Skeletal muscle cell (primary cell): ENCODE measurements at regions not wholly inside any gene's neighbourhood (a gene's known extent, or its start where the extent isn't known, plus 50 kb on each side); places are given as distances from the start of the nearest gene placed in this dataset.

Experiments
- DNase-seq: peaks from one replicate; pipeline ENCODE4 v3.0.0-alpha.2; 2010; ENCODE audit warnings: low read depth
- H3K4me3 ChIP-seq: 2 replicates; pipeline ENCODE4 v1.5.1; 2011; ENCODE audit warnings: low read depth, mild to moderate bottlenecking, control low read depth, low read length, moderate library complexity

DNA sequence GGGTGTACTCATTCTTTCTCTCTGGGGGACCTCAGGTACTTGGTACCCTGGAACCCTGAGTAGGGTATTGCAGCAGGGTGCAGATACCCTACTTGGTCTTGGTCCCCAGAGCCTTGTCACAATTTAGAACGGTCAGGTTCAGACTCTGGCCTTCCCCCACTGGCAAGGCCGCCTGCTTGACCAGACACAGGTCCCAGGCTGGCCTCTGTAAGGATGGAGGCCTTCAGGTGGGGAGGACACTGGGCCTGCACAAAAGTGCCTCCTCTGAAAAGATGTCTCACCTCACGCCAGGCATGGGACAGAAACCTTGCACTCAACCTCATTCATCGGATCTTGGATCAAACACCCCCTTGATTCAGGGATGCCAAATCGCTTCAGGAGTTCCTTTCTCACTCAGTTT, 158.4 kb downstream of the KLF13 start:
- no peak for DNase-seq
- no peak overlapping the region for H3K4me3 ChIP-seq

DNA sequence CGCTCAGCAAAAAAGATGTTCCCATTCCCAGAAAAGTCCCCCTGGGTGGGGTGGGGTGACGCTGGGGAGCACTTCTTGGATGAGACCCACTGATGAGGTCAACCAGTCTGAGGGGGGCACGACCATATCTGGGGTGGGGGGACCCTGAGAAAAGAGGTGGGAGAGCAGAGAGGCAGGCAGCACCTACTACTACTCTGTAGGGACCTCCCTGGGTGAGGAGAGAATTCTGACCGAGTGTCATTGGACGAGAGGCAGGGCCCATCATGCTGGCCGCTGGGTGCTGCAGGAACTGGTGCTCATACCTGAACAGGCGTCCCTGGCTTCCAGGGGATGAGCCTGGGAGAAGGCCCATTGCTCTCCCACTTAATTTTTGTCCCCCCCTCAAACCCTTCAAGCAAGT, 158.8 kb downstream of the KLF13 start:
- DNase-seq, result no peak
- no peak overlapping the region for H3K4me3 ChIP-seq

DNA sequence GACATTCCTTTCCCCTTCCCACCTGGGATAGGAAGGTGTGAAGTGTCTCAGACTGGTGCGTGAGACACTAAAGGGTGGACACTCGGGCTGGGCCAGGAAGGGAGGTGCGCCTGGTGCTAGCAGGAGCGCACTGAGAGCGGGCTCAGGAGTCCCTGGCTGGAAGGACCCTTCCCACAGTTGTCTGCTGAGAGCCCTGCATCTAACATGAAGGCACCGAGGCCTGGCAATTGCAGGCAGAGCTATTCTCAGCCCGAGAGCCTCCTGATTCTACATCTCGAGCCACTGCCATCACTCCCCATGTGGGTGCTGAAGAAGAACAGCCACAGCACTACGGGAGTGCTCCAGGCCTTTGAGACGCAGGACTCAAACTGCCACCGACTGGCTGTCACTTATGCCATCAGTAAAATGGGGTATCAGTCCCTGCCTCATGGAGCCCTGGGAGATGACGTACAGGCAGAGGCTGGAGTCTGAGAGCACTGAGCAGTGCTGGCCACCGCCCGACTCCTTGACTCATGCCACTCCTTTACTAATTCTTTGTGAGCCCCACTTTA, 159.4 kb downstream of the KLF13 start:
- no peak for DNase-seq

DNA sequence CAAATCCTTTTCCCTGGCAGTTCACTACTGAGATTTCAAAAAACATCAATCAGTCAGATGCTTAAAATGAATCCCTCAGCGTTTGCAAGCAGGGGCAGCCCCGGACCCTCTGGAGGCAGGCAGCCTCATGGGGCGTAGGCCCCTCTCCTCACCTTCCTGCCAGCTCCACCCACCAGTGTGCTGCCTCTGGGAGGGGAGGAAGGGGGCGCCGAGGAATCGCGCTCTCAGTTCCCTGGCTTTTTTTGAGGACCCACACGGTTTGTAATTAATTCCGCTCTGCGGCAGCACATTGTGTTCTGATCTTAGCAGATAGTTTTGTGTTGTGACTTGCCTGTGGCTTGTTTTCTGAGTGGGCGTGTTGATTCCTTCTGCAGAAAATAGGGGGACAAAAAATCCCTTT, 159.9 kb downstream of the KLF13 start:
- DNase-seq, result no peak

More for the DNA sequence above, 159.4 kb downstream of the KLF13 start:
- no peak overlapping the region for H3K4me3 ChIP-seq

DNA sequence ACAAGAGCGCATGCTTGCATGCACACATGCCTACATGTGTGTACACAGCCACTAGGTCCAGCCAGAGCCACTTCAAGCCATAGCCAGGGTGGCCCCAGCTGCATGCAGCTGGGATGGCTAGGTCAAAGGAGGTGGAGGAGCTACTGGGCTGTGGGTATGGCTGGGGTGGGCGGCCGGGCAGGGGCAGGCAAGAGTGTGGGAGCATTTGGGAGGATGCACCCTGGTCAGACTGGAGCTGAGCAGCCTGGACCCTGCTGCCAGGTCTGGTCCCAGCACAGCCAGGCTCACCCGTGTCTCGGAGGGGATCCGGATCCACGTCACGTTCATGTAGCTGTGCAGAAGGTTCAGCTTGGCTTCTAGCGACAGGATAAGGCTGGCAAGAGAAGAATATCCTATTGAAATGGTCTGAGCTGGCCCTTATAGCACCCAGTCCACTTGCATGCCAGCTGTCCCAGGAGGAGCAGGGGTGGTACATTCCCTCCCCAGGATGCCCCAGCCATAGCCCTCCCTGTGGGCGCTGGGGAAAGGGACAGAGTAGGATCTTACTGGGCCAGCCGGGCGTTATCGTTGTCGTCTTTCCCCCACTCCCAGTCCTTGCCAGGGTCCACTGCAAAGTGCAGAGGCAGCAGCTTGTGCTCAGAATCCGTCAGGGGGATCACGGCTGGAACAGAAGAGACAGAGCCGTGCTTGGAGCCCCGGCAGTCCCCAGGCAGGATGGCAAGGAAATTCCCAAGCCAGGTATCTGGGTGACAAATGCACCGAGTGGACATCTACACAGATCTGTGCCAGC, 160.5 kb downstream of the KLF13 start:
- no peak overlapping the region for H3K4me3 ChIP-seq

More for the DNA sequence above, 159.9 kb downstream of the KLF13 start:
- no peak overlapping the region for H3K4me3 ChIP-seq

DNA sequence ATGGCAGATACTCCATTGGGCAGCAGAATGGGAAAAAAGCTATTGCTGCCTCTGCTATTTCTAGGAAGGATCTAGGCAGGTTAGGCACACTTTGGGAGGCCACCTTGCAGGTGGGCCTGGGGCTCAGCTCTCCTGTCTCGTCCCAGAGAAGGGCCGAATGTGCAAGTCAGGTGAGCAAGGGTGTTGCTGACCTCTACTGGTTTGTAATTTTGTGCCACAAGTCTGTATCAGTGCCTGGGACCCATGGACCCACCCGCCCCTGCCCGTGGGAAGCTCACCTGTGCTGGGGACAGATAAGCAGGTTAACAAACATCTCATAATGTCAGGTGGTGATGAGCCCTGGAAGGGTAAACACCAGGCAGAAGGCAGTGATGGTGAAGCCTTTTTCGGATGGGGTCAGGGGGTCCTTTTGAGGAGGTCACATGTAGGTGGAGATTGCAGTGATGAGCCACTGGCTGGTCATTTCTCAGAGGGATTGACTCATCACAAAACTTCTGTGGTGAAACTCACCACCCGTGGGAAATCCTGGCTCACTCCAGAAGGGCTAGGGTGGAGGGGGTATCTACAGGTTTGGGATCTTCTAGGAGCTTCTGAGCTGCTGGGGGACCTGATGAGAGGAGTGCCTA, 161.3 kb downstream of the KLF13 start:
- no peak overlapping the region for H3K4me3 ChIP-seq
- DNase-seq, result no peak

More for the DNA sequence above, 160.5 kb downstream of the KLF13 start:
- no peak for DNase-seq

DNA sequence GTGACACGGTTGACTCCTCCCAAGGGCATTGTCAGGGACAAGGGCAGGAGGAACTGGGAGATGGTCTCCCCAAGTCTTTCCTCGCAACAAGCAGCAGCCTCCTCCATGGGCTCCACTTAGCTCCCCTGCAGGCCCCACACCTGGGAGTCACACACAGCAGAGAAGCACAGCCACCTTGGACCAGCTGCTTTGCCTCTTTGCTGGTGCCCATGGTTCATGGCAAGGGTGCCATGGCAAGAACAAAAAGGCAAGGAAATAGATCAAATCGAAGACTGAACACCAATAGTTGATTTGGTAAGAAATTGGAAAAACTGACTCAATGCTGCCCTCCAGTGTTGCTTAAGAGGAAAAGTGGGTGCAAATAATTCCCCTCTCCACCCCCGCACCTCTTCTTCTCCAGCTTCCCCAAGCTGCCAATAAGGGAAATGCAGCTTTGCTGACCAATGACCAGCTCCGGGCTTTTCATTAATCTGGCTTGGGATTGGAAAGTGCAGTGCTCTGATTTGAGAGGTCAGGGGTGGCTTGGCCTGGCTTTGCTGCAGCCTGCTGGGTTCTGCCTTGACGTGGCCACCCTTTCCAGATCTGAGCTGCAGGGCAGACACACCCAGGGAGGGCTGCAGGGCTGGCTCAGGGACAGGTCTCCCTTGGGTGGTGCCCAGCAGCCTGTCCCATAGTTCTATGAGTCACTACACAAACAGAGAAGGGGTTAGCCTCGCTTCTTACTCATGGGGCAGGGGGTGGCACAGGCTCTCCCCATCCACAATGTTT, 162.0 kb downstream of the KLF13 start:
- no peak overlapping the region for H3K4me3 ChIP-seq
- peak; percentile 73 for DNase-seq

DNA sequence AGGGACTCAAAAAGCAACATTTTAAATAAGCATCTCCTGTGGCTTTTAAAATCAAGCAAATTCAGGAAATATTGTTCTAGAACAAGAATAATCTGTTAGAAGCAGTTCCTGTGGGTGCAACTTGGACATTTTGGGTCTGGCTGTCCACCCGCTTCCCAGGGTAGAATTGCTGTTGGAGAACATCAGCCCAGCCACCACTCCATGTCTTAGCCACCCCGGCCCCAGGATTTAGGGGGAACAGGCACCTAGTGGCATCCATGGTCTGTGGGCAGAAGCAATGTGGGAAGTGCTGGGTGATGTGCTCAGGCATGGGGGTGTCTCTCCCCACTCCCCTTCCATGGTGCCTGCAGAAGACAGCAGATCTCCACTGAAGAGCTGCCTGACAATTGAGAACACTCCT, 162.6 kb downstream of the KLF13 start:
- no peak overlapping the region for H3K4me3 ChIP-seq
- DNase-seq, result no peak

DNA sequence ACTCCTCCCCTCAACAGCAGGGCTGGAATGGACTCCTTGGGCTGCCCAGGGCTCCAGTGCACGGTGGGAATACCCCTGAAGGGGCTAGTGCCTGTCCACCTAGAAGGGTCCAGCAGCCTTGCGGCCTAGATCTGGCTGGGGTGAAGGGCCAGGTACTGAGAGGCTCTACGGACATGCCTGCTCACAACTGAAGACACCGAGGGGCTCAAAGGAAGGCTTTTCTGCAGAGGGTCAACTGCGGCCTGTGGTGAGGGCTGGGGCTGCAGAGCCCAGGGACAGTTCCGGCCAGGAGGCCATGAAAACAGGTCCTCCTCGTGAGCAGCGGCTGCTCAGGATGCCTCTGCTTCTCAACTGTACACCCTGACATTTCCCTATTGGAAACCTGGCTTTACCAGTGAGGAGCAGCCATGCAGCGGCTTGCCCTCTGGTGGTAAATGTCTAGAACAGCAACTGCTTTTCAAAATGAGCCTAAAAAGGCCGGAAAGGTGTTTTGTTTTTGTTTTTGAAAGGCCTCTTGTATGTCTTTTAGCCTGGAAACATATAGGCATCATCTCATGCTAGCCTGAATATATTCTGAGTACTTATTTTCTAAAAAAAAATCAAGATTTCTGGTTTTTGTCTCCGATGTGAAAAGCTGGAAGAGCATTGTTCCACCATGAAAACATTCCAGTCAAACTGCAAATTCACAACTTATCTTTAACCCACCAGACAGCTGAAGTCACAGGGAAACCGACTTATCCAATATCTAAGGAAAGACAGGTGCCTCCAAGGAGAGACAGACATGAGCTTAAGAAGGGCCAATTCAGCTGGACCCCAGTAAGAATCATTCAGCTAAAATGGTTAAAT, 163.4 kb downstream of the KLF13 start:
- no peak for DNase-seq

DNA sequence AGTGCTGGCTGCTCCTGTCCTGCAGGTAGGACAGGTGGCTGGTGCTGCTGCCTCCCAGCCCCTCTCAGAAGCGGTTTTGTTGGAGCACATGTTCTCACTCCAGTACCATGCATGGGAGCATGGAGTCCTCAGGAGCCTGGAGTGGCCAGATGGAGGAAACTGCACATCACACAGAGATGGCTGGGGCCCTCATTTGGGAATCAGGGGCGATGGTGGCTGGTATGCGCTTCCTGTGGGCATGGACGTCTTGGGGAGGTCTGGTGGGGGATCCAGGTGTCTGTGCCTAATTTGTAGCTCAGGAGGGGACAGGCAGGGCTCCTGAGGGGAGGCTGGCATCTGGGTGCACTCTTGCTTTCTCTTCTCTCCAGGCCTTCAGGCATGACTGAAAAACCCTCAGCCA, 168.2 kb downstream of the KLF13 start:
- no peak for DNase-seq
- H3K4me3 ChIP-seq, result no peak overlapping the region

More for the DNA sequence above, 163.4 kb downstream of the KLF13 start:
- no peak overlapping the region for H3K4me3 ChIP-seq

DNA sequence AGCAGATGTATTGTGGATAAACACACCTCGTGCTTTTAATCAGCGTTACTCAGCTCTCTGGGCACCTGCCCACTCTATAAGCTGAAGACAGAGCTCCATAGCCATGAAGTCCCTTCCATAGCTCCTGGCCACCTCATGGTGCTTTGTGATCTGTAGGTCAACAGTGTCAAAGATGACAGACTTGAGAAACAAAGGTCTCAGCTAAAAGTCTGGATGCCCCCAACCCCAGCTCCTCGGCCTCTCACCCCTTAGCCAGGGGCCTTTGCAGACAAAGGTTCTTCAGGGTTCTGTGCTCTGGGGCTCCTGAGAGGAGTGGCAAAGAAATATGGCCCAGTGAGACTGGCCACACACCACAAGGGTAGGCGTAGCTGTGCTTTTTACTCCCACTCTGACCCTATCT, 168.6 kb downstream of the KLF13 start:
- DNase-seq, result no peak
- H3K4me3 ChIP-seq, result no peak overlapping the region

DNA sequence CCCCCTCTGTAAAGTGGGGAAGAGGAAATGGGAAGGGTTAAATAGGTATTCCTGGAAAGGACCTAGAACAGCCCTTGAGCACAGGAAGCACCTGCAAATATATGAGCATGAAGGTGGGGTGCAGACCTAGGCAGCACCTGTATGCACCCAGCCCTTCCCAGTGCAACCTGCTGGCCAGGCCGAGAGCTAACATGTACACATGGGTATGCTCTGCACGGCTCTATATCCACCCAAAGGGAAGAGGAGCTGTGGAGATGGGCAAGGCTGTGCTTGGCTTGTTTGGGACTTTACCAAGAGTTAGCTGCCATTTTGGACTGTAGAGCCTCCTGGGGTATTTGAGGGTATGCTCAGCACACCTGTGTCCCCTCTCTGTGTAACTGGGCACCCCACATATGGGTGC, 171.2 kb downstream of the KLF13 start:
- H3K4me3 ChIP-seq, result no peak overlapping the region
- no peak for DNase-seq

DNA sequence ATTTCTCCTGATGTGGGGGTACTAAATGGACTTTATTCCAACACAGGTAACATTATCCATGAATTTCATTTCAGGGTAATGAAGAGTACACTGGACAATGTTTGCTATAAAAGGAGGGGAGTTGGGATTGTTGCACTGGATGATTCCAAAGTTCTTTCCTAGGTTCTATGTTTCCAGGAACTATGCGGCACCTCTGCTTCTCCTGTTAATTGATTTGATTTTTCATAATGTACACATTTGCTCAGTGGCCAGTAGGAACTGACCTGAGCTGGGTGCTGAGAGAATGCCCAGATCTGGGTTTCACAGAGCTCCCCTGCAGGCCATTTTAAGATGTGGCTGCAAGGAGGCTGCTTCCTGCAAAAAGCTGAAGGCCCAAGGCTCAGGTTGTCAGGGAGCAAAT, 171.7 kb downstream of the KLF13 start:
- DNase-seq, result no peak
- H3K4me3 ChIP-seq, result no peak overlapping the region

DNA sequence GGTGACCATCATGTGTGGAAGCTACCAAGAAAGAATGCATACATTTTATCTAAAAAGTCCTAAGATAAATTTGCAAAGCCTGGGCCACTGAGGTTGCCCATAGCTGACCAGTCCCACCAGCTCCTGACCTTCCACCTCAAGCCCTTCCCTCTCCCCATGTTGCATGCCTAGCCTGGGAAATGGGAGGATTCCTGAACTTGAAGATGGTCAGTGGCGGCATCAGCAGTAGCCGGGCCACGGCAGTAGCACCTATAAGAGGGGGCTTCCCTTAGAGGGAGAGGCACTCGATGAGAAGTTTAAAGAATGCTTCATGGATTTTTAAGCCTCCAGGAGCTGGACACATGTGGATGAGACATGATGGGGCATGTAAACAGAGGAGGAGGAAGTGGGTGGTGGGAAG, 172.1 kb downstream of the KLF13 start:
- H3K4me3 ChIP-seq, result no peak overlapping the region
- no peak for DNase-seq

DNA sequence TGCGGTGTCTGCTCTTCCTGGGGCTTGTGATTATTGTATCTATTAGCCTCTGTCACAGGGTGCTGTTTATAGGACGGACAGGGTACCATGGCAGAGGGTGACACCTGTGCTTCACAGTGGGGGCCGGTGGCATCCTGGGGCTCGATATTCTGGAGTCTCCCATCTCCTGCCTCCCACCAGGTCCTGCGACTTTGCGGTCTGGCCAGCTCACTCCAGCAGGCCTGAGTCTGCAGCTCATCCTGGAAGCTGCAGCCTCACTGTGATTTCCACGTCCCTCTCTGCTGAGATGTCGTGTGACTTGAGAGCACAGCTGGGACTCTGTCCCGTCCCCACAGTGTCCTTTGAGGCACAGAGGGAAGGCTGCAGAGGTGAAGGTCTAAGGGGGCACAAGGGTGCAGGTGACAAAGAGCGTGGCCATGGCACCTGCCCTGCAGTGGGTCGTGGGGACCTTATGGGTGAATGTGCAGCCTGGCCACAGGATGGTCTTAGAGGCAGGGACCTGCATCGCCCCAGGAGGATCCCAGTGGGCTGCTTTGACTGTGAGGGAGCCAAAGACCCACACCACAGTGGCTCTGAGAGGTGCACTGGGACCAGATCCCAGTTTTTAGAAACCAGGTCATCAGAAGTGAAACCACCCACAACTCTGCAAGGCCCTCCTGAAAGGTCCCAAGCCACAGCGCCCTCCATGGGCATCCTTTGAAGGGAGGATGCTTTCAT, 172.8 kb downstream of the KLF13 start:
- H3K4me3 ChIP-seq, result no peak overlapping the region
- DNase-seq, result no peak

DNA sequence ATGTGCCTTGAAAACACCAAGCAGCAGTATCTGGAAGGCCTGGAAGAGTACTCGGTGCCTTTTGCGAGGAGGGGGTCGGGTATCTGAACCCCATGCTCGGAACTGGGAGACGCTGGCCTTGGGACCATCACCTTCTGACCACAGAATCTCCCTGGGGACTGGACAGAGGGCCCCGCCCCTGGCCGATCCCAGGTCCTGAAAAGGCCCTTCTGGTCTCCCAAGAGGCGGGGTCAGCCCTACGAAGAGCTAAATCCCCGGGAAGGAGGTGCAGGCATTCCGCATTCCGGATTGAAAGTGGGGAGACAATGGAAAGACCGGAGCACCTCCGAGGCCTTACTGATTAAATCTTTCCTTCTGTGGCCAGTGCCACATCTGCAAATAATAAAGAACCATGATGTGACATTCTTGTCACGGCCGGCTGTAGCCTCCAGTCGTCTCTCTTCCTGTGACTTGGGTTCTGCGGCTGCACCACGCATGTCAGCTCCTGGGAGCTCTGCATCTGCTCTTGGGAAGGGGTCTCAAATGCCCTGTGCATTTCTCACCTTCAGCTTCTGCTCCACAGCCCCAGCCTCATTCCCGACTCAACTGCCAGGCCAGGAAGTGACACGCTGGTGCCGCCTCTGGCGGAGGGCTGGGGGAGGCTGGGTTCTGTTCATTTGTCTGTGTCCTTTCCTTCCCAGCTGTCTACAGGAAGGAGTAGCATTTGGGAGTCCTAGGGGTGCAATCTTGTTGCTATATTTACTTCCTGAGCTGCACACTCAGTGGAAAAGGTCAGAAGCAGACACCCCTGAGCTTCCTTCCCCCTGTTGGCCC, 173.5 kb downstream of the KLF13 start:
- H3K4me3 ChIP-seq, result no peak overlapping the region
- no peak for DNase-seq

DNA sequence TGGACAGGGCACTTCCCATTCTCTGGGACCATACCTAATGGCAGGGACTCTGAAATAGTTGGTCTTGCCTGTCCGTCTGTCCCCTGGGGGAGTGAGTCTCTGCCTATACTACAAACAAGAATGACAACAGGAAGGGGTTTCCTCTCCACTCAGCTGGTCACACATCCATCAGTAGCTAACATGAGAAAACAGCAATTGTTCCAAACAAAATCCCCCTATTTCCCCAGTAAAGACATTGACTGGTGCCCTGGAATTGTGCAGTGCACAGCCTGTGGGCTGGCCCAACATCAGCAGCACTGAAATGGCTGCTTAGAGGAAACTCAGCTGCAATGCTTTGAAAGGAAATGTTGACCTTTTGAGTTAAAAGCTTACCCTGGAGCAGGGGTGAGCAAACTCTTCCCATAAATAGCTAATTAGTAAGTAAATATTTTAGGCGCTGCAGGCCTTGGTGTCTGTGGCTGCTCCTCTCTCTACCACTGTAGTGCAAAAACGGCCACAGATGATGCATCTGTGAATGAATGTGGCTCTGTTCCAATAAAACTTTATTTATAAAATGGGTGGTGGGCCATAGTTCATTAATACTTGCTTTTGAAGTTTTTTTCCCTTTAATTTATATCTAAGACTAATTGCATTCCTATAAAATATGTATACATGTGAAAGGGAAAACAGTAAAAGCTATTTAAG, 174.3 kb downstream of the KLF13 start:
- DNase-seq, result no peak
- H3K4me3 ChIP-seq, result no peak overlapping the region
